PC-3 (cell line): ENCODE measurements at regions not wholly inside any gene's neighbourhood (a gene's known extent, or its start where the extent isn't known, plus 50 kb on each side); places are given as distances from the start of the nearest gene placed in this dataset.

Source experiments
- EZH2 ChIP-seq: fragments of 300-600 bp; sonication (generic); IDR thresholded peaks from one replicate; pipeline ENCODE4 v1.6.1; 2017; ENCODE audit warnings: antibody characterized with exemption, mild to moderate bottlenecking, low read length; ENCODE audit not compliant: unreplicated experiment
- TF ChIP-seq, protein P1 (sequence below): fragments of 300-600 bp; sonication (generic); conservative IDR thresholded peaks from 2 replicates; pipeline ENCODE4 v1.5.1; 2017; ENCODE audit warnings: antibody characterized with exemption, low read depth, mild to moderate bottlenecking, low read length

DNA sequence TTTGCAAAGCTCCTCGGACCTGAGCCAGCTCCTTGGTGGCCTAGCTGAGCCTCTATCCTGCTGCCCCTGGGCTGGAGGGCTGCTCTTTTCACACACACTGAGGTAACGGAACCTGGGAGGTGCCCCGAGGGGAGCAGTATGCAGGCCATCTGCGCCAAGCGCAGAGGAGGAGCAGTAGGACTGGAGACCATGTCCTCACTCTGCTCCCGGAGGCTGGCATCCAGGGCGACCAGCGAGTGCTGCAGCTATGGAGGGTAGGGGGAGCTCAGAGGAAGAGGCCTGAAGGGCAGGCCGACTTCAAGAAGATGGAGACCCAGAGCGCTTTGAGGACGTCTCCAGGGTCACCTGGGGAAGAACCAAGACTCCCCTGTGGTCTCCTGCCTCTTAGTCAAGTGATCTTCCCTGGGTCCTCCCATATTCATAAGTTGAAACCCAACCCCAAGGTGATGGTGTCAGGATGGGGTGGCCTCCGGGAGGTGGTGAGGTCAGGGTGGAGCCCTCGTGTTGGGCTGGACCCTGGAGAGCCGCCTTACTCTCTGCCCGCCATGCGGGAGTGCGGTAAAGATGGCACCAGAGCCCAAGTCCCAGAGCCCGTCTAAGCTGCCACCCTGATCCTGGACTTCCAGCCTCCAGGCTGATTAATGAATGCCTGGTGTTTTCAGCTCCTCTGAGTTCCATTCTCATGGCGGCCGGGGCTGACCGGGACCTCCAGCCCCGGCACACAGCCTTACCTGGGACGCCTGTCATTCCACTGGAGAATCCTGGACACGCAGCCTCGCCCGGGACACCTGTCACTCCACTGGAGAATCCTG lies 160.7 kb downstream of the NDUFA10 start:
- TF ChIP-seq, protein P1, sequence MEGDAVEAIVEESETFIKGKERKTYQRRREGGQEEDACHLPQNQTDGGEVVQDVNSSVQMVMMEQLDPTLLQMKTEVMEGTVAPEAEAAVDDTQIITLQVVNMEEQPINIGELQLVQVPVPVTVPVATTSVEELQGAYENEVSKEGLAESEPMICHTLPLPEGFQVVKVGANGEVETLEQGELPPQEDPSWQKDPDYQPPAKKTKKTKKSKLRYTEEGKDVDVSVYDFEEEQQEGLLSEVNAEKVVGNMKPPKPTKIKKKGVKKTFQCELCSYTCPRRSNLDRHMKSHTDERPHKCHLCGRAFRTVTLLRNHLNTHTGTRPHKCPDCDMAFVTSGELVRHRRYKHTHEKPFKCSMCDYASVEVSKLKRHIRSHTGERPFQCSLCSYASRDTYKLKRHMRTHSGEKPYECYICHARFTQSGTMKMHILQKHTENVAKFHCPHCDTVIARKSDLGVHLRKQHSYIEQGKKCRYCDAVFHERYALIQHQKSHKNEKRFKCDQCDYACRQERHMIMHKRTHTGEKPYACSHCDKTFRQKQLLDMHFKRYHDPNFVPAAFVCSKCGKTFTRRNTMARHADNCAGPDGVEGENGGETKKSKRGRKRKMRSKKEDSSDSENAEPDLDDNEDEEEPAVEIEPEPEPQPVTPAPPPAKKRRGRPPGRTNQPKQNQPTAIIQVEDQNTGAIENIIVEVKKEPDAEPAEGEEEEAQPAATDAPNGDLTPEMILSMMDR: no peak
- no peak for TF ChIP-seq EZH2
